Fibroblast of lung (primary cell): ENCODE measurements at regions not wholly inside any gene's neighbourhood (a gene's known extent, or its start where the extent isn't known, plus 50 kb on each side); places are given as distances from the start of the nearest gene placed in this dataset.

Source experiments
- EZH2 ChIP-seq: IDR thresholded peaks from 2 replicates; pipeline ENCODE4 v1.5.1; 2012; ENCODE audit warnings: low read length, control low read depth, mild to moderate bottlenecking; ENCODE audit errors: missing control alignments
- TF ChIP-seq, protein P1 (sequence below), 2 donors: IDR thresholded peaks in 1 of 2; conservative IDR thresholded peaks in 1 of 2; 1 replicate in 1 of 2; 2 replicates in 1 of 2; pipeline ENCODE4 v1.5.1; 2011 to 2012; ENCODE audit warnings: low read length in 2 of 2, control low read depth in 1 of 2, inconsistent platforms in 1 of 2, low read depth in 1 of 2, mild to moderate bottlenecking in 1 of 2

DNA sequence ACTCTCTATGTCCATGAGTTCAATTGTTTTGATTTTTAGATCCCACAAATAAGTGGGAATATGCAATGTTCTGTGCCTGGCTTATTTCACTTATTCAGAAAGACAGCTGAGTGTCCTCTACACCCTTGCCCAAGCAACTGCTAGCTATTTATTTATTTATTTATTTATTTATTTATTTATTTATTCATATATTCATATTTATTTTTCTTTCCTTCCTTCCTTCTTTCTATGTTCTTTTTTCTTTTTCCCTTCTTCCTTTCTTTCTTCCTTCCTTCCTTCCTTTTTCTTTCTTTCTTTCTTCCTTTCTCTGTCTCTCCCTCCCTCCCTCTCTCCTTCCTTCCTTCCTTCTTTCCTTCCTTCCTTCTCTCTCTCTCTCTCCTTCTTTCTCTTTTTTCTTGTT lies 563.4 kb downstream of the BCL11B start:
- TF ChIP-seq, protein P1, sequence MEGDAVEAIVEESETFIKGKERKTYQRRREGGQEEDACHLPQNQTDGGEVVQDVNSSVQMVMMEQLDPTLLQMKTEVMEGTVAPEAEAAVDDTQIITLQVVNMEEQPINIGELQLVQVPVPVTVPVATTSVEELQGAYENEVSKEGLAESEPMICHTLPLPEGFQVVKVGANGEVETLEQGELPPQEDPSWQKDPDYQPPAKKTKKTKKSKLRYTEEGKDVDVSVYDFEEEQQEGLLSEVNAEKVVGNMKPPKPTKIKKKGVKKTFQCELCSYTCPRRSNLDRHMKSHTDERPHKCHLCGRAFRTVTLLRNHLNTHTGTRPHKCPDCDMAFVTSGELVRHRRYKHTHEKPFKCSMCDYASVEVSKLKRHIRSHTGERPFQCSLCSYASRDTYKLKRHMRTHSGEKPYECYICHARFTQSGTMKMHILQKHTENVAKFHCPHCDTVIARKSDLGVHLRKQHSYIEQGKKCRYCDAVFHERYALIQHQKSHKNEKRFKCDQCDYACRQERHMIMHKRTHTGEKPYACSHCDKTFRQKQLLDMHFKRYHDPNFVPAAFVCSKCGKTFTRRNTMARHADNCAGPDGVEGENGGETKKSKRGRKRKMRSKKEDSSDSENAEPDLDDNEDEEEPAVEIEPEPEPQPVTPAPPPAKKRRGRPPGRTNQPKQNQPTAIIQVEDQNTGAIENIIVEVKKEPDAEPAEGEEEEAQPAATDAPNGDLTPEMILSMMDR (conservative IDR thresholded peaks at IDR 0.05 in 1 of 2, IDR thresholded peaks at IDR 0.05 in 1 of 2; ENCODE audit: low read depth in 1 of 2, low read length in 2 of 2), result no peak
- no peak for TF ChIP-seq EZH2
